Activated CD4-positive, alpha-beta T cell treated with anti-CD3 and anti-CD28 coated beads, Interleukin-2, Interleukin-6, amounts not matched to agents 100 ng/mL and 50 ng/mL, durations not matched to agents 16 hours and 8 hours (primary cell): ENCODE measurements at regions not wholly inside any gene's neighbourhood (a gene's known extent, or its start where the extent isn't known, plus 50 kb on each side); places are given as distances from the start of the nearest gene placed in this dataset.
"Not testable (repeated sequence)": the region's sequence is repeated elsewhere in the genome, so short reads cannot be mapped to it uniquely, and the experiment has no call there.

Experiments
- DNase-seq: peaks from one replicate; pipeline ENCODE4 v3.0.0-alpha.2; 2020

- not testable (repeated sequence) for DNase-seq
Observed at GRCh38 chr16:29327631-29328408, 78.7 kb downstream of the NPIPB11 start.

DNA sequence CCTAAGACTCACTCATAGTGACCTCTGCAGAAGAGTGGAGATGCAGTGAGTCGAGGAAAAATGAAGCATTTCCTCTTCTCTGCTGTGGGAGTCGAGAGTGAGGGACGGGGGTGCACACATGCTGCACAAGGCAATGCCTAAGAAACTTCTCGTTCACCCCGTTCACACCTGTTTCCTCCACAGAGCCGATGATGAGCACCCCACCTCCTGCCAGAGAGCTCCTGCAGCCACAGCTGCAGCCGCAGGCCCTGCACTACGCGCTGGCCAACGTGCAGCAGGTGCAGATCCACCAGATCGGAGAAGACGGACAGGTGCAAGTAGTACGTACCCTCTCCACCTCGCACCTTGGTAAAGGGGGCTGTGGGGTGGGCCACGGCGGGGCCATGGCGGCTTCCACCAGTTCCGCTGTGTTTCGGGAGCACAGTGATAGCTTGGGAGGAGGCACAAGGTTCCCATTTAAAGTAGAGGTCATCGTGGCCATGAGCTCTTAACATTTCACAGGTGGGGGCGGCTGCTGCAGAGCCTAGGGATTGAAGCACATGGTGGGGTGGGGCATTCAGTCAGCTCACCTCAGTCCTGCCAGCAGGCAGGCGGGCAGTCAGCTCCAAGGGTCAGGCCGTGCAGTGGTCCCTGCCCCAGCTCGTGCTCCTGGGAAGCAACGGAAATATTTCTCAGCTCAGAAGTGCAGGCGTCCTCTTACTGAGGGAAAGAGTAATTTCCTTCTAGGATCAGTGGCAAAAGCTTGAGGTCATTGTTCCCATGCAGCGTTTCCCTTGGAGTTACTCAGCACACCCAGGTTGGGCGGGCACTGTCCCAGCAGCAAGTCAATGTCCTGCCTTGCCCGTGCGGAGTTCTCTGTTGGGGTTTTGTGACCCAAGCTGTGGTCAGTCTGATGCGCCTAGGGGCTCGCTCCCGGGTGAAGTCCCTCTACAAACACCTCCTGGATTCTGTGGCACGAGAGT lies 80.1 kb downstream of the NPIPB11 start:
- DNase-seq: not testable (repeated sequence)

GRCh38 chr16:29323725-29324124 lies 82.8 kb downstream of the NPIPB11 start:
- DNase-seq: not testable (repeated sequence)

DNA sequence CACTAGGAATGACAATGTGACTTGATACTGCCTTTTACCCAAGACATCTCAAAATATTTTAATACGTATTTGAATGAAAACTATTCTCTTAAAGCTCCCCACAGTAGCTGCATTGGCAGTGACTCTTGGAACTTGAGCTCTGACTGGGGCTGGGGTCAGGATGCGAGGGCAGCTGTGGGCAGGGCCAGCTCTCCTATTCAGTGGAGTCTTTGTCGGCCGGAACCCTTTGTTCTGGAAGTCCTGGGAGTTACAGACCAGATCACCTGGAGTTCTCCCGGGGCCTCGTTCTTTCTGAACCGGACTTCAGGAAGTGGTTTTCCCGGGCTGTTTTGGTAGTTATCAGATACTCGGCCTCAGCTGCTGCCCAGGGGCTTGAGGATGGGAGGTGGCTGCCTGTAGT lies 84.9 kb downstream of the NPIPB11 start:
- DNase-seq: no peak

- DNase-seq: no peak
Observed at GRCh38 chr16:29321000-29321393, 85.5 kb downstream of the NPIPB11 start.

- DNase-seq: no peak
Observed at GRCh38 chr16:29320274-29320999, 86.1 kb downstream of the NPIPB11 start.

DNA sequence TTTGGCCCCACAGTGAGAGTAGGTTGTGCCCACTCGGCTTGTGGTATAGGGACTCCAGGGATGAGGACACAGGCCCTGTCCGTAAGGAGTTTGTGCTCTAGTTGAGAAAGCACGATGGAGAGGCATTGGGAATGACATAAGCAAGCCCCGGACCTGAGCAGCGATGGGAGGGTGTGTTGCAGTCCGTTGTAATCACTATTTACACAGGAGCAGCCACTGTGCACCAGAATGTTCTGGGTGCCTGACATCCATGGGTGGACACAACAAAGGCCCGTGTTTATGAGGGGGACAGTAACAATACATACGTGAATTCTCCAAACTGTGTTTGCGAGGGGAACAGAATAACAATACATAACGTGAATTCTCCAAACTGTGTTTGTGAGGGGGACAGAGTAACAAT lies 86.8 kb downstream of the NPIPB11 start:
- no peak for DNase-seq

DNA sequence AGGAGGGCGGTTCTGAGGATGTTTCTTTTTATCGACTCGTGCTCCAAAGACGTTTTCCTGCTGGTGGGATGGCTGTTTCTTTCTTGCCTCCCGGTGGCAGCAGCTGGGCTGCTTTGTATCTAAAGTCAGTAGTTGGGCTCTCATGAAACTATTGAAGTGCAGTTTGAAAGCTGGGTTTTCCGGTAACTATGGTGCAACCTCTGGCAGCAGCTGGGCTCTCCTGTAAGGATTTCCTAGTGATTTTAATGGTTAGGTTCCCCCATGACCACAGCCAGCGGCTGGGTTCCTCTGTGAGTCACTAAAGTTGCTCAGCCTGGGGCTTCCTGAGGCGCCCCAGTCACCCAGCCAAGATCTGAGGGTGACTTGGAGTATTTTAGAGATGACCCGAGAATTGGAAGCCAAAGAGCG lies 87.9 kb downstream of the NPIPB11 start:
- DNase-seq: peak; percentile 12

GRCh38 chr16:29318037-29318436 lies 88.5 kb downstream of the NPIPB11 start:
- no peak for DNase-seq

DNA sequence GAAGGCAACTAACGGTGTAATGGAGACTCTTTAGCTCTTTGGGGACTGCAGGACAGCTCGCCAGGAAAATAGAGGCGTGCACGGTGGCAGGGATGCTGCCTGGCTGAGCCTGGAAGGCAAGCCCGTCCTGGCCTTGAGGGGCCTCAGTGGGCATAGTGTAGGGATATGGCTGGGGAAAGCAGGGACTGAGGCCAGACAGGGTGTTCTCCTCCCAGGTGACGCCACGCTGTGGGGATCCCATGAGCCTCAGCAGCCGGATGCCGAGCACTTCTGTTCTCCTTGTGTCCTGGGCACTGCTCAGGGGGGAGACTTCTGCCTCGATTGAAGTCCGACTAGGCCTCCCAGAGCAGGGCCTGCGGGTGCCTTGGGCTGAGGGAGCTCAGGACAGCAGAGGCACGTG lies 89.2 kb downstream of the NPIPB11 start:
- DNase-seq: no peak

GRCh38 chr16:29316761-29317183 lies 89.7 kb downstream of the NPIPB11 start:
- no peak for DNase-seq

GRCh38 chr16:29315916-29316517 lies 90.5 kb downstream of the NPIPB11 start:
- DNase-seq: no peak

DNA sequence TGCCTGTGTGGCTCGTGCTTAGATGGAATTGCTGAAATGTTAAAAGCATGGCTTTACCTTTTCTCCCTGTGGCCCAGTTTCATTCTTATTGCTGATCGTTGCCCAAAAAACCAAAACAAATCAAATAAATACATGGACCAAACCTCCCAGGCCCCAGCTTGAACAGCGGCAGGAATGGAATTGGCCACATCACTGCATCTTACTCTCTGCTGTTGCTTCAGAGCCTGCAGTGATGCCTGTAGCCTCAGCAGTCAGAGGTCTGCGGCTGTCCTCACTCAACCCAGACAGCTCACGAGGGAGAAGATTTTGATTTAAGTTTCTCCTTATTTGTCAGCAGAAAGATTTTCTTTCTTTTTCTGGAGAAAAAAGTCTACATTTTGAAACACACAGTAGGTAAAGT lies 91.5 kb downstream of the NPIPB11 start:
- no peak for DNase-seq

GRCh38 chr16:29314292-29314934 lies 92.1 kb downstream of the NPIPB11 start:
- no peak for DNase-seq

DNA sequence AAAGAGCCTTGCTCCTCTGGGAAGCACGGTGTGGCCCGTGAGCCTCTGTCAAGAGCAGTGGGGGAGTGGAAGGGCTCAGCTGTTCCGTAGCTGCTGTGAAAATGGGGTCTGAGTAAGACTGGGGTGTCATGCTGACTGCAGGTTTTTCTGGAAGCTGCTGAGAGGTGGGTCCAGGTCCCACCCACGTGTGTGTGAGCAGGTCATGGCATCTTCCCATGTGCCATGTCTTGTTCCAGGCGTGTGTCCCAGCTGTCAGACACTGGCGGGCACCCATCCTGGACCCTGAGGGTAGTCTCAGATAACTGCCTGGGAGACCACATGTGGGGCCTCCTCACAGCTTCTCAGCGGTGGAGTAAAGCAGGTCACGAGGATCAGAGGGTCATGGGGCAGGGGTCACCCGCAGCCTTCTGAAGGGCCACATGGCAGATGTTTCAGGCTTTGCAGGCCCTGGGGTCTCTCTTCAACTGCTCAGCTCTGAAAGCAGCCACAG lies 92.9 kb downstream of the NPIPB11 start:
- no peak for DNase-seq

- DNase-seq: no peak
Observed at GRCh38 chr16:29312835-29313558, 93.5 kb downstream of the NPIPB11 start.

GRCh38 chr16:29312345-29312675 lies 94.2 kb downstream of the NPIPB11 start:
- DNase-seq: not testable (repeated sequence)

- DNase-seq: no peak
Observed at GRCh38 chr16:29311461-29312344, 94.8 kb downstream of the NPIPB11 start.

DNA sequence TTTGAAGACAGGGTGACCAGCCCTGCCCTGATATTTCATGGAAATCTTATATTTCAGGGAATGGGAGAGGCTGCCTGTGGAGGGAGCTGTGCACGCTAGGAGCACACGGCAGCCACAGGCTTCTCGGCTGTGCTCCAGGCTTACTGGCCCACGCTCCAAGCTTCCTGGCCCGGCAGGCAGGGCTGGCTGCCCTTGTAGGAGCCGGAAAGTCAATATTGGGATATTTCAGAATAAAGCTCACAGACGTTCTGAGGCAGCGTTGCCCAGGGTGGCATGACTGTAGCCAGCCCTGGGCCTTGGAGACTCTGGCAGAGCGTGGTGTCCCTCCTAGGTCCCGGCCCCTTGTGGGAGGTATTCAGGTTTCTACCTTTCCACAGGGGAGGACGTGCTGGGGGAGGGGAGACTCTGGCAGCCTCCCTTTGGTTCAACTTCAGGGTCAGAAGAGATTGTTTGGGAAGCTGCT lies 95.6 kb downstream of the NPIPB11 start:
- no peak for DNase-seq

GRCh38 chr16:29310243-29310642 lies 96.3 kb downstream of the NPIPB11 start:
- DNase-seq: not testable (repeated sequence)
